Epidermal melanocyte (primary cell): ENCODE measurements at regions not wholly inside any gene's neighbourhood (a gene's known extent, or its start where the extent isn't known, plus 50 kb on each side); places are given as distances from the start of the nearest gene placed in this dataset.
A peak's percentile ranks its signal among the peaks of the same experiment; 100 is the strongest.
"Not testable (repeated sequence)": the region's sequence is repeated elsewhere in the genome, so short reads cannot be mapped to it uniquely, and the experiment has no call there.

Experiments
- DNase-seq: peaks from one replicate; pipeline ENCODE4 v3.0.0; 2011; ENCODE audit warnings: low spot score; ENCODE audit not compliant: insufficient read length

GRCh38 chr9:106492126-106492525, 370.8 kb upstream of the ZNF462 start:
- DNase-seq, result not testable (repeated sequence)

- DNase-seq, result no peak
Measured at GRCh38 chr9:106500171-106500570, 362.8 kb upstream of the ZNF462 start.

GRCh38 chr9:106501210-106501609, 361.8 kb upstream of the ZNF462 start:
- DNase-seq, result not testable (repeated sequence)

- no peak for DNase-seq
Measured at GRCh38 chr9:106502930-106503329, 360.0 kb upstream of the ZNF462 start.

- DNase-seq, result no peak
Measured at GRCh38 chr9:106503759-106504158, 359.2 kb upstream of the ZNF462 start.

DNA sequence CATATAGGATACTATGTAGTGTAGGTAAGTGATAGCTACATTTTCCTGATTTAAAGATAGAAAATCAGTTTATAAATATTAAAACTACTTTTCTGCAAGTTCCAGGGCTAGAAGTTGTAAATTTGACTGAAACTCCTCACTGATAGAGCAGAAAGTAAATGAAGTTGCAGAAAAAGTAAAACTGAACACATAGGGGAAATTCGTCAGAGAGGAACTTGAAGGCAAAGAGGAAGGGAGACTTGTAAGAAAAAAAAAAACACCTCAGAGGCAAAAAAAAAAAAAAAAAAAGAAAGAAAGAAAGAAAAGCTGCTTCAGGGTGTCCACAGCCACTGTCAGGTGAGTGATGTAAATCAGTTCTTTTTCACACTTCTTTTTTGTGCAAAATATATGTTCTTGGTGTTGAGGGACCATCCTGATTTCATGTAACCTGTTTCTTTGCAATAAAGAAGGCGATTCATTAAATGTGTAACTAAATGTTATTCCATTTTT, 336.2 kb upstream of the ZNF462 start:
- no peak for DNase-seq

DNA sequence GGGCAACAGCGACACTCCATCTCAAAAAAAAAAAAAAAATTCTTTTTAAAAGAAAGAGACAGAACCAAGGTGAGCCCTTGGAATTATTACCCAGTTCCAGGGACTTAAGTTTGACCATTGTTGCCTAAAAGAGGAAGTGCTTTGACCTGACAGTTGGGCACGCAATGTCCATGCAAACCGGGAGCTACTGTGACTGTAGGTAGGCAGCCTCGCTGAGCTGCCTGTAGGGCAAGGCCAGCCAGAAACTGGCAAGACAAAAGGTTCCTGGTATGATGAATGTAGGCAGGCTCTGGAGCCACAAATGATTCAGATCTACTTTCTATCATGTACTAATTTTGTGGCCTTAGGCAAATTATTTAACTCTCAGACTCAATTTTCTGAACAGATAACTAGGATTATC, 334.8 kb upstream of the ZNF462 start:
- no peak for DNase-seq

DNA sequence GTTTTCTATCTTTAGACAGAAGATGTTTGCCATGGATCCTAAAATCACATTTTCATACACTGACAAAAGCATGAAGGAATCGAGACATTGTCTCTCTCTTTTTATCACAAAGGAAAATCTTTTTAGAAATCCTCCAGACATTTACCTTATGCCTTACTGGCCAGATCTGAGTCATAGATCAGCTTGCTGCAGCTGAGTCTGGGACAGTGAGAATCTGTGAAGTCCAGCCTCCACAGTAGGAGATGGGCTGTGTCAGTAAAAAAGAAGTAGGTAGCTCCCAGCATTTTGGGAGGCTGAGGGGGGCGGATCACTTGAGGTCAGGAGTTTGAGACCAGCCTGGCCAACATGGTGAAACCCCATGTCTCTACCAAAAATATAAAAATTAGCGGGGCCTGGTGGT, 333.4 kb upstream of the ZNF462 start:
- no peak for DNase-seq

- no peak for DNase-seq
Measured at GRCh38 chr9:106531491-106531890, 331.5 kb upstream of the ZNF462 start.

DNA sequence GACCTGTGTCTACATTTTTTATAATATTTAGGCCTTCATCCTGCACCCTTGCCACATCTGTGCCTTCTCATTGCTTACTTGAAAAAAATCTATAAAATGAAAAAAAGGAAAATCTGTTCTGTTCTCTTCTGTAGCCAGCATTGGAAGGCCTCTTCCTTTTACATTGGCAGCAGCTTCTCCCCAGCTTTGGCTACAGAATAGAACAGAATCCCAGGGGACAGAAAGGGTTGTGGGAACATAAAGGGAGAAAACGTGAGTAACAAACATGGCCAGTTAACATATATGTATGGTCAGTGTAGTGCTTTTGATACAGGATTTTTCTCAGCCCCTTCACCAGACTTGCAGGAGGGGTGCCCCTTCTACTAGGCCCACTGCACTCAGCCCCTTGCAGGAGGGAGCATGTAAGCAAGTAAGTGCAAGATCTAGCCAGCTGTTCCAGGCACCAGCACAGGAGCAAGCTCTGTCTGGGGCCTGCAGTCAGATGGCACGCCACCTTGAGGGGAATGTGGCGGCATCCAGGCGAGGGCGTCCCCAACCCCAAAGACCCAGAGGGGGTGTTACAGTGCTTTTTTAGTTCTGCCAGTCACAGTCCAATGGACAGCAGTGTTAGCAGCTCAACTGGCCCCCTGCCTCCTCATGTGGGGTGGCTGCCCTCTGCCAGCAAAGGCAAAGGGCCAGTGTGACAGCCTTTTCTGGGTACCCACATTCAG, 330.5 kb upstream of the ZNF462 start:
- no peak for DNase-seq

DNA sequence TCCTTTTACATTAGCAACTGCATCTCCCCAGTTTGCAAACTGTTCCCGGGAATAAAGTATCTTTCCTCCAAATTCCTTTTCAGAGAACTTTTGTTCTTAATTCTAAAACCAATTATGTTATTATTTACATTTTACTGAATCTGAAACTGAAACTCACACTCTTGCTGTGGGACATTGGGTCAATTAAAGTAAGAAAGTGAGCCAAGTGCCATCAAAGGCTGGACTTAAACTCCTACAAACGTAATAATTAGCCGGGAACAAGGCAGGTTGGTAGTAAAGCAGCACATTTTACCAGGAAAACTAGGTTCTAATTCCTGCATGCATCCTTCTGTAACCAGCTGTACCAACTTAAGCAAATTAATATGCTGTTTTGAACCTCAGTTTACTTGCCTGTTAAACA, 328.2 kb upstream of the ZNF462 start:
- no peak for DNase-seq

- DNase-seq, result no peak
Measured at GRCh38 chr9:106535439-106535838, 327.5 kb upstream of the ZNF462 start.

DNA sequence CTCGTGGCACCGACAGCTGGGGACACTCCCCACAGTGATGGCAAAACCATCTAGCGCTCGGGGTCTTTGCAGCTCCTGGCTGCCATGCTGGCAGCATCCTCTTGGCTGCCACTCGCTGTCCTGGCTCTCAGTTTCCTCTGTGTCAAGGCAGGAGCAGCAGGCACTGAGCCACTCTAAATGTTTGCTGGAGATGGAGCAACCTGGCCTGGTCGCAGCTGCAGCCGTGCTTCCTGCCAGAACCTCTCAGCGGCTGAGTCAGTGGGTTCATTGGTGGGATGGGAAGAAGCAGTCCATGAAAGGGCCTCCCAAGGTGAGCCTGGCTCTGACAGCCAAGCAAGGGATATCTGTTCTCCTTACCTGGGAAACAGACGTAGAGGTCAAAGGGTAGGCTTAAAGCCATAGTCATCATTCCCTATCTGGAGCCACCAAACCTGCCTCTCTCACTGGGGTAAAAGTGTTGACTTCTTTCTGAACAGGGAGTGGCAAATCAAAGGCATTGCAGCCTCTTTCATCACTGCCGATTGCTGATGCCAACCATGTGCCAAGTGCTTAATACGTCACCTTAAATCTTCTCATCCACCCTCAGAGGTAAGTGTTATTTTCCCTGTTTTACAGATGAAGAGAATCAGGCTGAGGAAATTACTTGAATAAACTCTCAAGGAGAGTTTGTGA, 304.8 kb upstream of the ZNF462 start:
- no peak for DNase-seq

GRCh38 chr9:106560540-106560939, 302.4 kb upstream of the ZNF462 start:
- DNase-seq, result no peak

GRCh38 chr9:106575823-106576222, 287.1 kb upstream of the ZNF462 start:
- peak; percentile 44 for DNase-seq

- DNase-seq, result no peak
Measured at GRCh38 chr9:106576232-106576760, 286.7 kb upstream of the ZNF462 start.

DNA sequence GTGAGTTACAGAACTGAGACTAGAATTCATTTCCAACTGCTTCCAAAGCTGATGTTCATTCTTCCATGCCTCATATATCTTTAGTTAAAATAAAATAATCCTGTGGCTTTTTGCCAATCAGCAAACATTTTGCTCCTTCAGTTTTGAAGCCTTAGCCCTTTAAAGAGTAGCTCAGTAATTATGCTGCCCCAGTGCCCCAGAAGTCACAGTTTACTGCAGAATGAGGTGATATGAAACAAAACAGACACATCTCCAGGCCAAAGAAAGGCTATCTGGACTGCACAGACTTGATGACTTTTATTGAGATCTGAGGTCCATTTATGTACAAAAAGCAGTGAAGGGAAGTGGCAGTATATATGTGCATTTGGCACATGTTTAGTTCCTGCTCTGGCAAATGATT, 285.8 kb upstream of the ZNF462 start:
- DNase-seq, result no peak

DNA sequence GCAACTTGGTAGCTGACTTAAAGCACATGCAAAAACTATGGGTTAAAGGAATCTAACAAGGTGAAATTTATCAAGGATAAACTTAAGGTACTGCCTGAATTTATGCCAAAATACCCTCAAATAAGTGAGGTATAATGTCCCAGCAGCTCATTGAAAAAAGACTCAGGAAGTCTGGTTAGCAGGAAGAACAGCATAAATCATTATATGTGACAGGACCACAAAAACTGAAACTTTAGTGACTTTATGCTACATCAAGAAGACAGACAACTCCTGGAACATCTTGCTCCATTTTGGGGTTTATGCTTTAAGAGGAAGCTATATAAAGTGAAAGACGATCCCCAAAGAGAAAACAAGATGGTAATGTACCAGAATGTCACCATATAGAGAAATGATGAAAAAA, 282.4 kb upstream of the ZNF462 start:
- no peak for DNase-seq

GRCh38 chr9:106581973-106582372, 281.0 kb upstream of the ZNF462 start:
- DNase-seq, result no peak

DNA sequence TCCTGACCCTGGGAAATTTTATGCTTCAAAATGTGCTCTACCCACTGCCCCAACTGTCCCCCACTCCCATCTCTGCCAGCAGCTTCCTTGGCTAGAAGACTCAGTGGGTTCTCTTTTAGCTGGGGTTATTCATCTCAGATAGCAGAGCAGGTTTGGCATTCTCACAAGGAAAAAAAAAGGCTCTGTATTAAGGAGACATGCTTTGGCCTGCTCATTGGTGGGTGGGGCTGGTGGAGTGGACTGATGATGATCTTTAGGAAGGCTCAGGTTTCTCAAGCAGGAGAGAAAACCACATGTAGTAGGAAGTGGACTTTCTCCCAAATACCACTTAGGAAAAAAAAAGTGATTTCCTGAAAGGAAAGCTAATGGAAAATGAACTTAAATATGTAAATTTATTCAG, 279.2 kb upstream of the ZNF462 start:
- DNase-seq, result no peak

GRCh38 chr9:106587042-106587441, 275.9 kb upstream of the ZNF462 start:
- DNase-seq, result no peak

GRCh38 chr9:106588626-106589025, 274.3 kb upstream of the ZNF462 start:
- DNase-seq, result no peak
